Uterus (tissue), 3 donors: ENCODE measurements at regions not wholly inside any gene's neighbourhood (a gene's known extent, or its start where the extent isn't known, plus 50 kb on each side); places are given as distances from the start of the nearest gene placed in this dataset.

ENCODE experiments used
- DNase-seq, 2 donors: peaks; one replicate each; pipeline ENCODE4 v3.0.0-alpha.2; 2019 to 2020
- H3K27ac ChIP-seq, 2 donors: fragments of 200-600 bp; sonication (generic); 1 replicate in 1 of 2; 2 replicates in 1 of 2; pipeline ENCODE4 v1.5.1; 2016 to 2018
- H3K27me3 ChIP-seq, 2 donors: fragments of 200-600 bp; sonication (generic); one replicate each; pipeline ENCODE4 v1.5.1; 2018 to 2019; ENCODE audit warnings: control low read depth in 1 of 2
- H3K36me3 ChIP-seq, 2 donors: fragments of 200-600 bp; sonication (generic); one replicate each; pipeline ENCODE4 v1.5.1; 2019; ENCODE audit warnings: control low read depth in 1 of 2
- H3K4me1 ChIP-seq, 2 donors: fragments of 200-600 bp; sonication (generic); one replicate each; pipeline ENCODE4 v1.5.1; 2018 to 2019; ENCODE audit warnings: control low read depth in 1 of 2
- H3K4me3 ChIP-seq, 2 donors: fragments of 200-600 bp; sonication (generic); 1 replicate in 1 of 2; 2 replicates in 1 of 2; pipeline ENCODE4 v1.5.1; 2018 to 2019; ENCODE audit warnings: mild to moderate bottlenecking in 1 of 2
- H3K9me3 ChIP-seq, 2 donors: fragments of 200-600 bp; sonication (generic); one replicate each; pipeline ENCODE4 v1.5.1; 2019; ENCODE audit warnings: control low read depth in 1 of 2
- CTCF ChIP-seq, 4 experiments: fragments of 200-600 bp in 2 of 4; fragments of 450-650 bp in 2 of 4; sonication (generic) in 2 of 4; IDR thresholded peaks; one replicate each; pipeline ENCODE4 v1.5.1; 2016 to 2019; ENCODE audit warnings: antibody characterized with exemption in 4 of 4, mild to moderate bottlenecking in 2 of 4, moderate library complexity in 1 of 4
- POLR2A ChIP-seq, 2 donors: fragments of 450-650 bp; IDR thresholded peaks; one replicate each; pipeline ENCODE4 v1.6.1; 2016; ENCODE audit warnings: antibody characterized with exemption in 2 of 2, mild to moderate bottlenecking in 1 of 2, moderate library complexity in 1 of 2
- intact Hi-C: fragments of 100-400 bp; cut with DNase I; formaldehyde crosslinking; loops from one replicate; pipeline ENCODE4 v1.15.1; 2023; ENCODE audit warnings: low total_unique reads
- donor health status: DM: yes; HTN: yes; CAD: no.

DNA sequence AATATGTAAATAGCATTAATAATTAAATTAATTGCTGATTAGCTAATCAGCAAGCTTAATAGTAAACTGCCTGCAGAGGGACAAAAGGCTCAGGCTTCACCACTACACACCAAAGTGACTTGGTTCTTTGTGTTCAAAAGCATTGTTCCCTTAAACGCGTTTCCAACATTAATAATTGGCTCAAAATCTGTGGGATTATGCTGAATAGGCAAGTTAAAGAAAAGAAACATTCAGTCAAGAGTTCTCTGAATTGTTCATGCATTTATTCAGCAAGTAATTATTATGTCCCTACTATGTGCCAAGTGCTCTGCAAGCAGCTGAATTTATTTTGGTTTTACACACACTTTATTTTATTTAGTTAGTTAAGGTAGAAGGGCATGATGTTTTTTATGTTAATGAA lies 558.5 kb upstream of the ARRDC4 start:
- TF ChIP-seq POLR2A (IDR thresholded peaks at IDR 0.05) (no peak), CTCF (IDR thresholded peaks at IDR 0.05) (no peak)
- Histone ChIP-seq H3K36me3 (no peaks in the 10 kb centered on the region), H3K27ac (no peak overlapping the region), H3K4me1 (no peaks in the 10 kb centered on the region), H3K4me3 (no peak overlapping the region), H3K27me3 (no peaks in the 10 kb centered on the region), H3K9me3 (no peaks in the 10 kb centered on the region)
- intact Hi-C loops: no loop called here
- no peak for DNase-seq

GRCh38 chr15:97406841-97407240 lies 553.7 kb upstream of the ARRDC4 start:
- H3K36me3 ChIP-seq: no peaks in the 10 kb centered on the region
- no peak for DNase-seq
- intact Hi-C loops: no loop called here
- no peak overlapping the region for H3K27ac ChIP-seq
- H3K4me3 ChIP-seq: no peak overlapping the region
- H3K27me3 ChIP-seq: no peaks in the 10 kb centered on the region
- TF ChIP-seq CTCF (IDR thresholded peaks at IDR 0.05) (no peak), POLR2A (IDR thresholded peaks at IDR 0.05) (no peak)
- no peaks in the 10 kb centered on the region for H3K4me1 ChIP-seq
- H3K9me3 ChIP-seq: no peaks in the 10 kb centered on the region

- no peaks in the 10 kb centered on the region for H3K36me3 ChIP-seq
- no peaks in the 10 kb centered on the region for H3K9me3 ChIP-seq
- intact Hi-C loops: no loop called here
- DNase-seq: no peak
- no peak overlapping the region for H3K27ac ChIP-seq
- no peaks in the 10 kb centered on the region for H3K27me3 ChIP-seq
- no peak for TF ChIP-seq POLR2A (IDR thresholded peaks at IDR 0.05)
- no peak for TF ChIP-seq CTCF (IDR thresholded peaks at IDR 0.05)
- H3K4me3 ChIP-seq: no peak overlapping the region
- H3K4me1 ChIP-seq: no peaks in the 10 kb centered on the region
These were observed 549.5 kb upstream of the ARRDC4 start for GRCh38 chr15:97410897-97411575.

GRCh38 chr15:97420130-97420529 lies 540.4 kb upstream of the ARRDC4 start:
- Histone ChIP-seq H3K27ac (no peak overlapping the region), H3K4me1 (no peaks in the 10 kb centered on the region), H3K27me3 (no peaks in the 10 kb centered on the region), H3K4me3 (no peak overlapping the region), H3K36me3 (no peaks in the 10 kb centered on the region), H3K9me3 (no peaks in the 10 kb centered on the region)
- intact Hi-C loops: no loop called here
- TF ChIP-seq POLR2A (IDR thresholded peaks at IDR 0.05): no peak
- TF ChIP-seq CTCF (IDR thresholded peaks at IDR 0.05): no peak
- DNase-seq: no peak

GRCh38 chr15:97425596-97425995 lies 534.9 kb upstream of the ARRDC4 start:
- intact Hi-C loops: no loop called here
- DNase-seq: no peak
- no peak for TF ChIP-seq POLR2A (IDR thresholded peaks at IDR 0.05)
- TF ChIP-seq CTCF (IDR thresholded peaks at IDR 0.05): no peak

More at GRCh38 chr15:97425596-97425995, 534.9 kb upstream of the ARRDC4 start:
- no peaks in the 10 kb centered on the region for H3K9me3 ChIP-seq
- no peaks in the 10 kb centered on the region for H3K36me3 ChIP-seq
- no peak overlapping the region for H3K27ac ChIP-seq
- H3K4me3 ChIP-seq: no peak overlapping the region
- H3K27me3 ChIP-seq: no peaks in the 10 kb centered on the region
- H3K4me1 ChIP-seq: no peaks in the 10 kb centered on the region
